CD4-positive, CD25-positive, alpha-beta regulatory T cell (primary cell): ENCODE measurements at regions not wholly inside any gene's neighbourhood (a gene's known extent, or its start where the extent isn't known, plus 50 kb on each side); places are given as distances from the start of the nearest gene placed in this dataset.
"Not testable (repeated sequence)": the region's sequence is repeated elsewhere in the genome, so short reads cannot be mapped to it uniquely, and the experiment has no call there.

ENCODE experiments used
- ATAC-seq, 2 donors: fragments of 150-1000 bp; cut with Tn5 transposase; one replicate each; pipeline ENCODE4 v1.10.0; 2021; ENCODE audit warnings: low read depth in 2 of 2, moderate number of reproducible peaks in 2 of 2, moderate library complexity in 1 of 2
- DNase-seq, 3 donors: peaks; one replicate each; pipeline versions ENCODE4 v3.0.0 to v3.0.0-alpha.2; 2012 to 2022; ENCODE audit warnings: mixed read lengths in 1 of 3
- H3K27ac ChIP-seq: one replicate; pipeline ENCODE4 v1.7.0; 2013; ENCODE audit warnings: mild to moderate bottlenecking, low read length; ENCODE audit not compliant: insufficient read depth, poor library complexity, severe bottlenecking
- H3K27me3 ChIP-seq: one replicate; pipeline ENCODE4 v1.7.0; 2013; ENCODE audit warnings: low read length; ENCODE audit not compliant: control insufficient read depth, insufficient read depth
- H3K36me3 ChIP-seq: one replicate; pipeline ENCODE4 v1.7.0; 2013; ENCODE audit warnings: mild to moderate bottlenecking, low read length, moderate library complexity; ENCODE audit not compliant: control insufficient read depth, insufficient read depth
- H3K4me1 ChIP-seq: 2 replicates; pipeline ENCODE4 v1.7.0; 2013; ENCODE audit warnings: mild to moderate bottlenecking, low read length; ENCODE audit not compliant: insufficient read depth, control insufficient read depth, poor library complexity, severe bottlenecking
- H3K4me3 ChIP-seq: one replicate; pipeline ENCODE4 v1.7.0; 2013; ENCODE audit warnings: low read depth, mild to moderate bottlenecking, low read length, moderate library complexity
- H3K9me3 ChIP-seq, 2 experiments: 1 replicate in 1 of 2; 2 replicates in 1 of 2; pipeline ENCODE4 v1.7.0; 2013; ENCODE audit warnings: low read length in 2 of 2, mild to moderate bottlenecking in 1 of 2, moderate library complexity in 1 of 2; ENCODE audit not compliant: control insufficient read depth in 2 of 2
- H3K27ac Mint-ChIP-seq, 3 donors: one replicate each; pipeline ENCODE4 v1.8.0; 2020 to 2022; ENCODE audit warnings: mild to moderate bottlenecking in 3 of 3, mixed read lengths in 3 of 3, moderate library complexity in 2 of 3
- H3K27me3 Mint-ChIP-seq: one replicate; pipeline ENCODE4 v1.8.0; 2022; ENCODE audit warnings: mild to moderate bottlenecking, mixed read lengths
- H3K36me3 Mint-ChIP-seq: one replicate; pipeline ENCODE4 v1.8.0; 2020; ENCODE audit warnings: mixed read lengths
- H3K4me1 Mint-ChIP-seq, 4 donors: one replicate each; pipeline ENCODE4 v1.8.0; 2020 to 2022; ENCODE audit warnings: mixed read lengths in 4 of 4, mild to moderate bottlenecking in 1 of 4
- H3K4me3 Mint-ChIP-seq, 4 donors: one replicate each; pipeline ENCODE4 v1.8.0; 2020 to 2022; ENCODE audit warnings: mild to moderate bottlenecking in 4 of 4, mixed read lengths in 4 of 4, moderate library complexity in 3 of 4
- H3K9me3 Mint-ChIP-seq, 7 donors: one replicate each; pipeline ENCODE4 v1.8.0; 2020 to 2022; ENCODE audit warnings: mixed read lengths in 7 of 7, mild to moderate bottlenecking in 3 of 7, moderate library complexity in 2 of 7

DNA sequence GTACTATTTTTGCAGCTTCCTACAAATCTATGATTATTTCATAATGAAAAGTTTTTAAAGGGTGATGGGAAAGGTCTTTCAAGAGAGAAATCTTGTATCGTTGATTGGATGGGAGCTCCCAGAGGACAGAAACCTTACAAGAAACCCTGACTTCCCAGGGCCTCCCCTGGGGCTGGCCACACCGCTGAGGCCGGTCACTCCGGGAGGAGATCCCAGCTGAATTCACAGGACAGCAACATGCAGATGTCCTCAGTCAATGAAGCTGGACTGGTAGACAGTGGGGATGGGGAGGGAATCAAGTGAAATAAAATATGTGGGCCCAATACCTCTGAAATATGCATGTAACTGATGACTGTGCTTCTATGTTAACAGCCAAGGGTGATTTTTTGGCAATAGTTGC lies 135.6 kb downstream of the TFCP2L1 start:
- Histone ChIP-seq H3K36me3 (no peaks in the 10 kb centered on the region), H3K27me3 (no peaks in the 10 kb centered on the region), H3K4me3 (no peak overlapping the region), H3K9me3 (no peaks in the 10 kb centered on the region), H3K4me1 (no peaks in the 10 kb centered on the region), H3K27ac (no peak overlapping the region)
- no peaks in the 10 kb centered on the region for H3K36me3 Mint-ChIP-seq
- no peaks in the 10 kb centered on the region for H3K27me3 Mint-ChIP-seq
- no peak for DNase-seq
- no peaks in the 10 kb centered on the region for H3K4me1 Mint-ChIP-seq
- ATAC-seq: no peak
- no peak overlapping the region for H3K27ac Mint-ChIP-seq
- peaks cover 0 to 5% (median 0%) of the 10 kb centered on the region in 7 donors for H3K9me3 Mint-ChIP-seq
- no peak overlapping the region for H3K4me3 Mint-ChIP-seq

DNA sequence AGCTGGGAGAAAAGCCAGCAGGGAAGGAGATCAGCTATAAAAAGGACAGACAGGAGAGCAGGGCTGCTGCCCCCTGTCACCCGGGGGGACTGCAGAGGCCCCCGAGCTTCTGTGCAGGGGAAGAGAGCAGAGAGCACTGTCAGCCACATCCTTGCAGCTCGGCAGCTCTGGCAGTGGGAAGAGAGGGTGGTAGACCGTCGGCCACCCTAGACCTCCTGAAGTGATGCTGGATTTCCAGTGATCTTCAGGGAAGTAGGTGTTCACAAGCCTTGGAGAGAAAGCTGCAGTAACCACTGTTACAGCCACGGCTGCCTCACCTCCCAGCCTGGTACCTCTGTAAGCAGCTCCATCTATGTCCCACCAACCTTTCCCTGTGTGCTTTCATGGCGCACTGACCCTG lies 134.9 kb downstream of the TFCP2L1 start:
- peaks cover 0 to 5% (median 0%) of the 10 kb centered on the region in 7 donors for H3K9me3 Mint-ChIP-seq
- no peak overlapping the region for H3K4me3 Mint-ChIP-seq
- Histone ChIP-seq H3K4me1 (no peaks in the 10 kb centered on the region), H3K27ac (no peak overlapping the region), H3K27me3 (no peaks in the 10 kb centered on the region), H3K36me3 (no peaks in the 10 kb centered on the region), H3K4me3 (no peak overlapping the region), H3K9me3 (no peaks in the 10 kb centered on the region)
- no peak overlapping the region for H3K27ac Mint-ChIP-seq
- no peak for DNase-seq
- ATAC-seq: no peak
- no peaks in the 10 kb centered on the region for H3K27me3 Mint-ChIP-seq
- H3K4me1 Mint-ChIP-seq: no peaks in the 10 kb centered on the region
- no peaks in the 10 kb centered on the region for H3K36me3 Mint-ChIP-seq

DNA sequence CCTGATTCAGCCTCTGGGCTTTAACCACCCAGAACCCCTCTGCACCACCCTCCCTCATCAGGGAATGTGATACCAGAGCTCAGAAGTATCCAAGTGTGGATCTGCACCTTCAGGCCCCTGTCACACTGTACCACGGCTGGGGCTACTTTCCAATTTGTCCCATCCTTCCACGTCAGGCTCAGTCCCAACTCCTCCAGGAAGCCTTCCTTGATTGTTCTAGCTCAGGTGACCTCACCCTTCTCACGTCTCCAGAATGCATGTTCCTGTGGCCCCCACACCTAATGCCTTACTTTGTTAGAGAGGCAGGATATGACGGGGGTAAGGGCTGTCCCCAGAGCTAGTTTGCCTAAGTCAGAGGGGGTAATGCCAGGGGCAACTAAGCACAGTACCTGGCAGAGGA lies 134.3 kb downstream of the TFCP2L1 start:
- Histone ChIP-seq H3K4me3 (no peak overlapping the region), H3K9me3 (no peaks in the 10 kb centered on the region), H3K27ac (no peak overlapping the region), H3K27me3 (no peaks in the 10 kb centered on the region), H3K36me3 (no peaks in the 10 kb centered on the region), H3K4me1 (no peaks in the 10 kb centered on the region)
- ATAC-seq (no peak), DNase-seq (no peak)
- no peaks in the 10 kb centered on the region for H3K36me3 Mint-ChIP-seq
- peaks cover 0 to 4% (median 0%) of the 10 kb centered on the region in 7 donors for H3K9me3 Mint-ChIP-seq
- no peaks in the 10 kb centered on the region for H3K4me1 Mint-ChIP-seq
- H3K27me3 Mint-ChIP-seq: no peaks in the 10 kb centered on the region
- H3K27ac Mint-ChIP-seq: no peak overlapping the region
- no peak overlapping the region for H3K4me3 Mint-ChIP-seq

DNA sequence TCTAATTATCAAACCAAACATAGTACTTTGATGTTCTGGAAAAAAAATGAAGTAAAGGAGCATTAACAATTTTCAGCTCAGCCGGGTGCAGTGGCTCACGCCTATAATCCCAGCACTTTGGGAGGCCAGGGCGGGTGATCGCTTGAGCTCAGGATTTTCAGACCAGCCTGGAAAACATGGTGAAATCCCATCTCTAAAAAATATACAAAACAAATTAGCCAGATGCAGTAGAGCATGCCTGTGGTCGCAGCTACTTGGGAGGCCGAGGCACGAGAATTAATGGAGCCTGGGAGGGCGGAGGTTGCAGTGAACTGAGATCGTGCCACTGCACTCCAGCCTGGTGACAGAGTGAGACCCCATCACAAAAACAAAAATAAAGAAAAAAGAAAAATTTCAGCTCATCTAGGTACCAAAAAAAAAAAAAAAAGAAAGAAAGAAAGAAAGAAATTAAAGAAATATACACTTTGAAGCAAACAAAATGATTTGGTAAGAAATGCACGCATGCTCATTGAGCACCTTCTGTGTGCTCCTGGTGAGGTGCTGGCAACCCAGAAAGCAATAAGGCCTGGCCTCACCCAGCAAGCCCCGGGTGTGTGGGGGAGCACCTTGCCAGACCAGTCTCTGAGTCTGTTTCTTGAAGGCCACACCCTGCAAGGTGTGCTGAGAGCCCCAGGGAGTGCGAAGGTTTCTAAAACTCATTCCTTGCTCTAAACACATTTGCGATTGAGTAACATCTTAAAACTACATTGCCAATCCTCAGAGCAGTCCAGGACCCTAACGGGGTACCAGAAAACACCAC lies 133.5 kb downstream of the TFCP2L1 start:
- H3K27ac Mint-ChIP-seq: no peak overlapping the region
- no peak overlapping the region for H3K27ac ChIP-seq
- no peaks in the 10 kb centered on the region for H3K9me3 ChIP-seq
- peaks cover 0 to 4% (median 3%) of the 10 kb centered on the region in 7 donors for H3K9me3 Mint-ChIP-seq
- no peaks in the 10 kb centered on the region for H3K4me1 Mint-ChIP-seq
- H3K4me3 Mint-ChIP-seq: no peak overlapping the region
- no peaks in the 10 kb centered on the region for H3K36me3 ChIP-seq
- no peak for ATAC-seq
- no peaks in the 10 kb centered on the region for H3K27me3 ChIP-seq
- H3K4me1 ChIP-seq: no peaks in the 10 kb centered on the region
- H3K27me3 Mint-ChIP-seq: no peaks in the 10 kb centered on the region
- no peak overlapping the region for H3K4me3 ChIP-seq
- no peak for DNase-seq
- H3K36me3 Mint-ChIP-seq: no peaks in the 10 kb centered on the region

DNA sequence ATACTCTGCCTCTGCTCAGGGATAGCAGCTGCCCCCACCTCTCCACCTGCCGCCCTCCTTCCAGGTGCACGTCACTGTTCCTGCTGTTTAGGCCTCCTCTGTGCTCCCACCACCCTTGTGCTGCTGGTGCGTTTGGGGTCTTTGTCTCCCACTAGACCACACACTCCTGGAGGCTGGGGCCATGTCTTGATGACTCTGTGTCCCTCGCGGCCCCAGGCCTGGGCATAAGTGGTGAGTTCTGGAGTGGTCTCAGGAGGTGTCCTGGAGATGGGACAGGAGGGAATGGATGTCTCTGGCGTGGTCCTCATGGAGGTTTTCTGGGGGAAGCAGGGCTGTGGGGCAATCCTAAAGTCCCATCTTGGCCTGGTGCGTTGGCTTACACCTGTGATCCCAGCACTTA lies 132.1 kb downstream of the TFCP2L1 start:
- H3K27ac ChIP-seq: no peak overlapping the region
- H3K27me3 ChIP-seq: no peaks in the 10 kb centered on the region
- Mint-ChIP-seq H3K36me3 (no peaks in the 10 kb centered on the region), H3K27me3 (no peaks in the 10 kb centered on the region), H3K9me3 (peaks cover 0 to 16% (median 5%) of the 10 kb centered on the region in 7 donors), H3K4me3 (no peak overlapping the region), H3K27ac (no peak overlapping the region), H3K4me1 (no peaks in the 10 kb centered on the region)
- H3K4me1 ChIP-seq: no peaks in the 10 kb centered on the region
- no peak overlapping the region for H3K4me3 ChIP-seq
- ATAC-seq (no peak), DNase-seq (no peak)
- H3K9me3 ChIP-seq: peaks cover 0 to 5% of the 10 kb centered on the region in 2 experiments
- no peaks in the 10 kb centered on the region for H3K36me3 ChIP-seq

DNA sequence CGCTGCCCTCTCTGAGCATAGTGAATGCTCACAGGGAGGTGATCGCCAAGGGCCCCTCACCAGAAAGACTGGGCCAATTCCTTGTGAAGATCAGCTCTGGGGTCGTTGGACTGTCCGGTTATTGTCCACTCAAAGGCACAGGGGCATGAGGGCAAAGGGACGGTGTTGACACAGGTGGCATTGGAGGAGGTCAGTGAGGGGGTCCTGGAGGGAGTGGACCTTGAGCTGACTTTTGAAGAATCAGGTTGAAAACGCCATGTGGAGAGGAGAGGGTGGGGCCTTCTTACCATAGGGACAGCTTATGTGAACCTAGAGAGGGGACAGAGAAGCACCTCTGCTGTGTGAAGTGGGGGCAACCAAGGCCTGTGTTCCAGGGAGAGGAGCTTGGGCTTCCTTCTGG lies 131.5 kb downstream of the TFCP2L1 start:
- H3K27me3 ChIP-seq: no peaks in the 10 kb centered on the region
- Mint-ChIP-seq H3K27ac (no peak overlapping the region), H3K27me3 (no peaks in the 10 kb centered on the region), H3K36me3 (no peaks in the 10 kb centered on the region), H3K9me3 (peaks cover 2 to 22% (median 9%) of the 10 kb centered on the region in 7 donors), H3K4me1 (no peaks in the 10 kb centered on the region), H3K4me3 (no peak overlapping the region)
- H3K9me3 ChIP-seq: peaks cover 0 to 12% of the 10 kb centered on the region in 2 experiments
- no peaks in the 10 kb centered on the region for H3K4me1 ChIP-seq
- no peak for ATAC-seq
- DNase-seq: no peak
- H3K27ac ChIP-seq: no peak overlapping the region
- no peak overlapping the region for H3K4me3 ChIP-seq
- H3K36me3 ChIP-seq: no peaks in the 10 kb centered on the region

DNA sequence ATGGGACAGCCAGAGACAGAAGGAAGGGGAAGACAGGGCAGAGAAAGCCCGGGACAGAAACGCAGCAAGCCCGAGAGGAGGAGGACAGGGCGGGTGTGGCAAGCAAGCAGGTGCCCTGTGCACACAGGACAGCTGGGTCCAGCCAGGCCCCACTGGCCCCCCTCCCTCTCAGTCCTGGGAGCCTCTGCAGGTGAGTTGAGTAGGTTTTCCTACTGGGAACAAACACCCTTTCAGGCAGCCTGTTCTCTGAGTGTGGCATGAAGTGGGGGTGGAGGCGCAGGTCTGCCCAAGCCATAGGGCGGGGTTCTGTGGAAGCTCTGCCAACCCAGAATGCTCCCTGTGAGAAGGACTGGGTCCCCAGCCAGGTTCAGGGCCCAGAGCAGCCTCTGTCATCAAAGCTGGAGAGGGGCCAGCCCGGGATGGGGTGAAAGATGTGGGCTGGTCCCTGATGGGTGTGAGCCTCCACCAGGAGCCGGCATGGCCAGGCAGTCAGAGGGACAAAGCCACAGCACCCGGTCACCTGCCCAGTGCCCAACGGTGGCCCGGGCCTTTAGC lies 129.4 kb downstream of the TFCP2L1 start:
- DNase-seq (no peak), ATAC-seq (no peak)
- peaks cover 4 to 28% (median 9%) of the 10 kb centered on the region in 7 donors for H3K9me3 Mint-ChIP-seq
- no peak overlapping the region for H3K4me3 Mint-ChIP-seq
- Histone ChIP-seq H3K9me3 (peaks cover 4 to 14% of the 10 kb centered on the region in 2 experiments), H3K4me3 (no peak overlapping the region), H3K36me3 (no peaks in the 10 kb centered on the region), H3K27me3 (no peaks in the 10 kb centered on the region), H3K4me1 (no peaks in the 10 kb centered on the region), H3K27ac (no peak overlapping the region)
- no peak overlapping the region for H3K27ac Mint-ChIP-seq
- H3K4me1 Mint-ChIP-seq: no peaks in the 10 kb centered on the region
- H3K36me3 Mint-ChIP-seq: no peaks in the 10 kb centered on the region
- H3K27me3 Mint-ChIP-seq: no peaks in the 10 kb centered on the region

DNA sequence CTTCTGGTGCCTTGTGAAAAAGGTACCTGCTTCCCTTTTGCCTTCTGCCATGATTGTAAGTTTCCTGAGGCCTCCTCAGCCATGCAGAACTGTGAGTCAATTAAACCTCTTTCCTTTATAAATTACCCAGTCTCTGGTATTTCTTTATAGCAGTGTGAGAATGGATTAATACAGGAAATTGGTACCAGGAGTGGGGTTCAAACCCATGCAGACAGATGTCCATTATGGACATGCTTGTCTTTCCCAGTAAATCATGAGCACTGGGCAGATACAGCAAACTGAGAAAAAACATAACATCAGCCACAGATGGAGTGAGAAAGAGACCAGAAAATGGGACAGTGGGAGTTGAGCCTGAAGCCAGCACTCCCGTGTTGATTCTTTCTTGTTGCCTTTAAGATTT lies 127.5 kb downstream of the TFCP2L1 start:
- H3K36me3 Mint-ChIP-seq, ATAC-seq, H3K27ac ChIP-seq, H3K27me3 Mint-ChIP-seq, H3K4me1 Mint-ChIP-seq, H3K27ac Mint-ChIP-seq, H3K4me3 Mint-ChIP-seq, H3K4me1 ChIP-seq, H3K27me3 ChIP-seq, DNase-seq, H3K4me3 ChIP-seq, H3K36me3 ChIP-seq: not testable (repeated sequence)
- peaks cover 7 to 32% (median 10%) of the 10 kb centered on the region in 7 donors for H3K9me3 Mint-ChIP-seq
- H3K9me3 ChIP-seq: peaks cover 4 to 14% of the 10 kb centered on the region in 2 experiments
